Fibroblast of lung (primary cell): ENCODE measurements at regions not wholly inside any gene's neighbourhood (a gene's known extent, or its start where the extent isn't known, plus 50 kb on each side); places are given as distances from the start of the nearest gene placed in this dataset.

Experiments
- DNase-seq, 2 donors: peaks; one replicate each; pipeline versions ENCODE4 v3.0.0 to v3.0.0-alpha.2; 2010; ENCODE audit warnings: low read depth in 2 of 2
- H2AFZ ChIP-seq: 2 replicates; pipeline ENCODE4 v1.5.1; 2012; ENCODE audit warnings: low read length, control low read depth, inconsistent platforms
- H3K27ac ChIP-seq: 2 replicates; pipeline ENCODE4 v1.5.1; 2011; ENCODE audit warnings: low read length, control low read depth; ENCODE audit not compliant: insufficient read depth
- H3K27me3 ChIP-seq: 2 replicates; pipeline ENCODE4 v1.5.1; 2011; ENCODE audit warnings: mild to moderate bottlenecking, low read length; ENCODE audit not compliant: control insufficient read depth, insufficient read depth
- H3K36me3 ChIP-seq: 2 replicates; pipeline ENCODE4 v1.5.1; 2011; ENCODE audit warnings: low read length; ENCODE audit not compliant: control insufficient read depth, insufficient read depth
- H3K4me1 ChIP-seq: 2 replicates; pipeline ENCODE4 v1.5.1; 2011; ENCODE audit warnings: low read length; ENCODE audit not compliant: control insufficient read depth, insufficient read depth; ENCODE audit errors: extremely low read depth
- H3K4me2 ChIP-seq: 2 replicates; pipeline ENCODE4 v1.5.1; 2011; ENCODE audit warnings: low read length, control low read depth; ENCODE audit not compliant: insufficient read depth; ENCODE audit errors: extremely low read depth
- H3K4me3 ChIP-seq, 4 experiments: fragments of 200-600 bp in 1 of 4; sonication (generic) in 1 of 4; replicated peaks in 1 of 4; 2 replicates each; pipeline ENCODE4 v1.5.1; 2011 to 2016; ENCODE audit warnings: low read length in 4 of 4, low read depth in 3 of 4, mild to moderate bottlenecking in 3 of 4, control low read depth in 2 of 4, inconsistent platforms in 1 of 4, mixed read lengths in 1 of 4; ENCODE audit not compliant: insufficient read depth in 1 of 4; ENCODE audit errors: control extremely low read depth in 1 of 4
- H3K79me2 ChIP-seq: 2 replicates; pipeline ENCODE4 v1.5.1; 2012; ENCODE audit warnings: mild to moderate bottlenecking, low read length, inconsistent platforms; ENCODE audit not compliant: control insufficient read depth, insufficient read depth
- H3K9ac ChIP-seq: 2 replicates; pipeline ENCODE4 v1.5.1; 2011; ENCODE audit warnings: mild to moderate bottlenecking, low read length, control low read depth; ENCODE audit not compliant: insufficient read depth
- H3K9me3 ChIP-seq: 2 replicates; pipeline ENCODE4 v1.5.1; 2012; ENCODE audit warnings: low read depth, low read length; ENCODE audit not compliant: control insufficient read depth, insufficient read depth
- H4K20me1 ChIP-seq: 2 replicates; pipeline ENCODE4 v1.5.1; 2011; ENCODE audit warnings: low read length; ENCODE audit not compliant: control insufficient read depth, insufficient read depth; ENCODE audit errors: extremely low read depth
- CTCF ChIP-seq, 2 donors: IDR thresholded peaks in 1 of 2; conservative IDR thresholded peaks in 1 of 2; 1 replicate in 1 of 2; 2 replicates in 1 of 2; pipeline ENCODE4 v1.5.1; 2011 to 2012; ENCODE audit warnings: low read length in 2 of 2, control low read depth in 1 of 2, inconsistent platforms in 1 of 2, low read depth in 1 of 2, mild to moderate bottlenecking in 1 of 2
- EZH2 ChIP-seq: IDR thresholded peaks from 2 replicates; pipeline ENCODE4 v1.5.1; 2012; ENCODE audit warnings: low read length, control low read depth, mild to moderate bottlenecking; ENCODE audit errors: missing control alignments

GRCh38 chr5:130268489-130268888 is 364.2 kb downstream of the CHSY3 start:
- no peaks in the 10 kb centered on the region for H3K9me3 ChIP-seq
- H3K4me2 ChIP-seq: no peak overlapping the region
- H3K79me2 ChIP-seq: no peaks in the 10 kb centered on the region
- no peak overlapping the region for H3K27ac ChIP-seq
- DNase-seq: no peak
- H2AFZ ChIP-seq: no peak overlapping the region
- no peaks in the 10 kb centered on the region for H3K4me1 ChIP-seq
- H3K9ac ChIP-seq: no peak overlapping the region
- H3K4me3 ChIP-seq: no peak overlapping the region
- no peaks in the 10 kb centered on the region for H3K36me3 ChIP-seq
- no peaks in the 10 kb centered on the region for H3K27me3 ChIP-seq
- TF ChIP-seq EZH2: no peak
- no peak for TF ChIP-seq CTCF (conservative IDR thresholded peaks at IDR 0.05 in 1 of 2, IDR thresholded peaks at IDR 0.05 in 1 of 2; ENCODE audit: low read depth in 1 of 2, low read length in 2 of 2)
- H4K20me1 ChIP-seq: no peaks in the 10 kb centered on the region

- Histone ChIP-seq H3K9me3 (no peaks in the 10 kb centered on the region), H3K4me2 (no peak overlapping the region), H3K27ac (no peak overlapping the region), H3K4me1 (no peaks in the 10 kb centered on the region), H3K9ac (no peak overlapping the region), H3K36me3 (no peaks in the 10 kb centered on the region), H2AFZ (no peak overlapping the region), H3K79me2 (no peaks in the 10 kb centered on the region), H3K27me3 (no peaks in the 10 kb centered on the region), H4K20me1 (no peaks in the 10 kb centered on the region), H3K4me3 (no peak overlapping the region)
- no peak for TF ChIP-seq EZH2
- no peak for TF ChIP-seq CTCF (conservative IDR thresholded peaks at IDR 0.05 in 1 of 2, IDR thresholded peaks at IDR 0.05 in 1 of 2; ENCODE audit: low read depth in 1 of 2, low read length in 2 of 2)
- DNase-seq: no peak
Measured at GRCh38 chr5:130267926-130268325, 363.7 kb downstream of the CHSY3 start.

GRCh38 chr5:130260481-130260880 is 356.2 kb downstream of the CHSY3 start:
- Histone ChIP-seq H3K4me2 (no peak overlapping the region), H3K4me1 (no peaks in the 10 kb centered on the region), H3K9me3 (no peaks in the 10 kb centered on the region), H4K20me1 (no peaks in the 10 kb centered on the region), H3K9ac (no peak overlapping the region), H3K27me3 (no peaks in the 10 kb centered on the region), H3K4me3 (no peak overlapping the region), H3K79me2 (no peaks in the 10 kb centered on the region), H2AFZ (no peak overlapping the region), H3K27ac (no peak overlapping the region), H3K36me3 (no peaks in the 10 kb centered on the region)
- TF ChIP-seq EZH2 (no peak), CTCF (conservative IDR thresholded peaks at IDR 0.05 in 1 of 2, IDR thresholded peaks at IDR 0.05 in 1 of 2; ENCODE audit: low read depth in 1 of 2, low read length in 2 of 2) (no peak)
- DNase-seq: no peak
